Pancreas (tissue), 10 donors: ENCODE measurements at regions not wholly inside any gene's neighbourhood (a gene's known extent, or its start where the extent isn't known, plus 50 kb on each side); places are given as distances from the start of the nearest gene placed in this dataset.
"Not testable (repeated sequence)": the region's sequence is repeated elsewhere in the genome, so short reads cannot be mapped to it uniquely, and the experiment has no call there.

ENCODE experiments used
- ATAC-seq, 4 donors: fragments of 200-7000 bp; cut with Tn5 transposase; one replicate each; pipeline versions ENCODE4 v1.8.0 to v1.9.1; 2020; ENCODE audit warnings: mild to moderate bottlenecking in 4 of 4, moderate library complexity in 4 of 4
- DNase-seq, 6 donors: peaks; one replicate each; pipeline ENCODE4 v3.0.0-alpha.2; 2020
- FAIRE-seq: peaks from 2 replicates; lab custom pipeline; 2012; peaks lifted over from hg19 to GRCh38; lab: Jason Lieb, UNC
- H3K27ac ChIP-seq, 4 donors: fragments of 200-600 bp; sonication (generic); 1 replicate in 3 of 4; 2 replicates in 1 of 4; pipeline versions ENCODE4 v1.5.0 to v1.8.0; 2020
- H3K27me3 ChIP-seq, 4 donors: fragments of 200-600 bp; one replicate each; pipeline ENCODE4 v1.8.0; 2021
- H3K36me3 ChIP-seq, 3 donors: fragments of 200-600 bp; sonication (generic) in 1 of 3; one replicate each; pipeline versions ENCODE4 v1.5.0 to v1.8.0; 2020 to 2021
- H3K4me1 ChIP-seq, 3 donors: fragments of 200-600 bp; one replicate each; pipeline ENCODE4 v1.8.0; 2021
- H3K4me3 ChIP-seq, 4 donors: fragments of 200-600 bp; sonication (generic) in 2 of 4; one replicate each; pipeline versions ENCODE4 v1.5.0 to v1.8.0; 2020 to 2021
- H3K9me3 ChIP-seq, 4 donors: fragments of 200-600 bp; one replicate each; pipeline ENCODE4 v1.8.0; 2021
- CTCF ChIP-seq, 4 donors: fragments of 200-600 bp; sonication (generic) in 3 of 4; IDR thresholded peaks; one replicate each; pipeline versions ENCODE4 v1.5.0 to v1.8.0; 2021; ENCODE audit warnings: antibody characterized with exemption in 4 of 4
- WGBS, 2 donors: extraction: QIAGEN DNeasy Blood & Tissue Kit; methylation state at CpG; one replicate each; pipeline ENCODE4 v1.1.7; 2013; 5-methylcytosine and 5-hydroxymethylcytosine counted together
- intact Hi-C, 3 donors: fragments of 100-400 bp; cut with DNase I; formaldehyde crosslinking; loops; one replicate each; pipeline versions ENCODE4 v1.11.1 to v1.14.2; 2022
- donor health status: healthy with polysubstance abuse.
- donor health status: DM: no; HTN: no; CAD: no; lungs with moderate emphysema.
- donor health status: DM: no; HTN: no; CAD: no.
- donor health status: control.
- donor health status: control.
- donor health status: Bipolar disorder and iron deficiency.
- donor health status: DM: yes; HTN: yes; CAD: no.
- donor health status: DM: no; HTN: no; CAD: no.
- donor health status: DM: no; HTN: no; CAD: no.
- donor health status: DM: yes; HTN: yes; CAD: no.

DNA sequence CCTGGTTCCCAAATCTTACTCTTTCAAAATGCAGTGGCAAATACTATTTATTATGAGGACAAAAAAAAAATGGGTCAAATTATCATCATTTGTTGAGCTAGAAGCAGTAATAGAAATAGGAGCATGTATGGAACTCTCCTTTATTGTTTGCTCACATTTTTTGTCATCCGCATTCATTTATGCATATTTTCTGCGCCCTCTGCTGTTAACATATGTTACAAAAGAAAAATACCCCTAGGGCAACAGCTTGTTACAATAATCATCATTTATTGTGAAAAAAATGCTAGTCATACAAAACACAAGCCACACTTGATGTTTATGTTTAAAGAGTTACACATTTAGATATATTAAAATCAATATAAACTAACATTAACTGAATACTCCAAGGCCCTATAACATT, 328.2 kb downstream of the TUSC1 start:
- no peak for DNase-seq
- TF ChIP-seq CTCF (IDR thresholded peaks at IDR 0.05), result no peak
- H3K27ac ChIP-seq, result no peak overlapping the region
- no peaks in the 10 kb centered on the region for H3K36me3 ChIP-seq
- H3K27me3 ChIP-seq, result no peaks in the 10 kb centered on the region
- H3K9me3 ChIP-seq, result no peaks in the 10 kb centered on the region
- no peak overlapping the region for H3K4me3 ChIP-seq
- intact Hi-C loops, result no loop called here
- FAIRE-seq, result no peak
- ATAC-seq, result no peak
- 62 to 78% methylated on average over 2 of the region's 2 CpGs for WGBS, 2 donors
- H3K4me1 ChIP-seq, result no peaks in the 10 kb centered on the region

GRCh38 chr9:25322142-25322541, 356.1 kb downstream of the TUSC1 start:
- no peak overlapping the region for H3K27ac ChIP-seq
- no peak overlapping the region for H3K4me3 ChIP-seq
- DNase-seq, result no peak
- H3K9me3 ChIP-seq, result no peaks in the 10 kb centered on the region
- intact Hi-C loops, result no loop called here
- no peak for TF ChIP-seq CTCF (IDR thresholded peaks at IDR 0.05)
- FAIRE-seq, result no peak
- 65 to 74% methylated on average over 8 of the region's 8 CpGs for WGBS, 2 donors
- ATAC-seq, result no peak
- H3K27me3 ChIP-seq, result no peaks in the 10 kb centered on the region
- H3K36me3 ChIP-seq, result no peaks in the 10 kb centered on the region
- H3K4me1 ChIP-seq, result no peaks in the 10 kb centered on the region

- DNase-seq (no peak), ATAC-seq (no peak), FAIRE-seq (no peak)
- no peak overlapping the region for H3K27ac ChIP-seq
- WGBS, 2 donors, result 46 to 47% methylated on average over 1 of the region's 1 CpG
- TF ChIP-seq CTCF (IDR thresholded peaks at IDR 0.05), result no peak
- no peak overlapping the region for H3K4me3 ChIP-seq
- no peaks in the 10 kb centered on the region for H3K9me3 ChIP-seq
- H3K4me1 ChIP-seq, result no peaks in the 10 kb centered on the region
- H3K36me3 ChIP-seq, result no peaks in the 10 kb centered on the region
- intact Hi-C loops, result no loop called here
- H3K27me3 ChIP-seq, result no peaks in the 10 kb centered on the region
Measured at GRCh38 chr9:25310961-25311360, 367.3 kb downstream of the TUSC1 start.

DNA sequence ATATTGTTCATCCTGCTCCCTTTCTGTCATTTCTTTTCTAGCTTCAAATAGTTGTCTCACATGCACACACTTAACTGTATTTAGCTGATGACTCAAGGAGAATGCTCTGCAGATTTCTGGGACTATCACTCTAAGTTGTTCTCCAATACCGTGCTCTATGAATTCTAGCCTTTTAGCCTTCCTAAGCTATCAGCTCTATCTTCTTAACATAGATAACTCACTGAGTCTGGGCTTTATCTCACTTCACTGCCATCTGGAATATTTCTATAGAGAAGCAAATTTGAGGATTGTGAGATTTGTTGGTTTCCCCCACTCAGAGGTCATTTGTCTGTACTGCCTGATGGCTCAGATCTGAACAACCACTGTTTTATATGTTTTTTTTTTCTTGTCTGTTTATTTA, 369.7 kb downstream of the TUSC1 start:
- intact Hi-C loops, result no loop called here
- no peak overlapping the region for H3K27ac ChIP-seq
- WGBS, 2 donors, result 43 to 55% methylated on average over 1 of the region's 1 CpG
- FAIRE-seq (no peak), ATAC-seq (no peak), DNase-seq (no peak)
- no peak for TF ChIP-seq CTCF (IDR thresholded peaks at IDR 0.05)
- H3K4me3 ChIP-seq, result no peak overlapping the region
- no peaks in the 10 kb centered on the region for H3K36me3 ChIP-seq
- H3K4me1 ChIP-seq, result no peaks in the 10 kb centered on the region
- H3K27me3 ChIP-seq, result no peaks in the 10 kb centered on the region
- no peaks in the 10 kb centered on the region for H3K9me3 ChIP-seq

DNA sequence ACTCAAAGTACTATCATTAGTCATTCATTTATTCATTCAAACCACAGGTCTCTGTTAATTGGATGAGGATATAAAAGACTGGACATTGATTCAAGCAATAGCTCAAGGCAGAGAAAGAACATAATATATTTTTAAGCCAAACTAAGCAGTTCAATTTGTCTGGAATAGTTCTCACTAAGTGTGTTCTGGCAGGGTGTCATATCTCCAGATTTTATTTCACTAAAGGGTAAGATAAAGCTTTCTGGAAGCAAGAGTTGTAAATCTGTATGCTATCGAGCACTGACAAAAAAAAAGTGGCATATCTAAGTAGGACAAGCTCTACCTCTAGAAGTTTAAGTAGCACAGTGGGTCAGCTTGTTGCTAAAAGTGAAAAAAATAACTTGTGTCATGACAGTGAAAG, 375.6 kb downstream of the TUSC1 start:
- ATAC-seq (no peak), FAIRE-seq (no peak), DNase-seq (no peak)
- Histone ChIP-seq H3K27ac (no peak overlapping the region), H3K36me3 (no peaks in the 10 kb centered on the region), H3K27me3 (no peaks in the 10 kb centered on the region), H3K4me3 (no peak overlapping the region), H3K9me3 (no peaks in the 10 kb centered on the region), H3K4me1 (no peaks in the 10 kb centered on the region)
- intact Hi-C loops, result no loop called here
- WGBS, 2 donors, result 19 to 22% methylated on average over 1 of the region's 1 CpG
- TF ChIP-seq CTCF (IDR thresholded peaks at IDR 0.05), result no peak

- ATAC-seq, intact Hi-C loops, H3K27me3 ChIP-seq, H3K27ac ChIP-seq, H3K9me3 ChIP-seq, H3K4me1 ChIP-seq, H3K4me3 ChIP-seq, DNase-seq, FAIRE-seq, H3K36me3 ChIP-seq: not testable (repeated sequence)
- WGBS, 2 donors, result 65 to 73% methylated on average over 5 of the region's 5 CpGs
Measured at GRCh38 chr9:25288195-25288594, 390.0 kb downstream of the TUSC1 start.
